Peyer's patch (tissue), 4 donors: ENCODE measurements at regions not wholly inside any gene's neighbourhood (a gene's known extent, or its start where the extent isn't known, plus 50 kb on each side); places are given as distances from the start of the nearest gene placed in this dataset.

Source experiments
- DNase-seq, 3 donors: peaks; one replicate each; pipeline ENCODE4 v3.0.0-alpha.2; 2017 to 2019
- H3K27ac ChIP-seq, 4 donors: fragments of 200-600 bp; sonication (generic); one replicate each; pipeline ENCODE4 v1.5.1; 2016 to 2019
- H3K27me3 ChIP-seq, 2 donors: fragments of 200-600 bp; sonication (generic); one replicate each; pipeline ENCODE4 v1.5.1; 2019
- H3K36me3 ChIP-seq, 3 donors: fragments of 200-600 bp; sonication (generic); one replicate each; pipeline ENCODE4 v1.5.1; 2016 to 2019
- H3K4me1 ChIP-seq, 4 donors: fragments of 200-600 bp; sonication (generic); one replicate each; pipeline ENCODE4 v1.5.1; 2016 to 2019
- H3K4me3 ChIP-seq, 4 donors: fragments of 200-600 bp; sonication (generic); 1 replicate in 3 of 4; 2 replicates in 1 of 4; pipeline ENCODE4 v1.5.1; 2016 to 2019; ENCODE audit warnings: mild to moderate bottlenecking in 1 of 4
- H3K9me3 ChIP-seq, 4 donors: fragments of 200-600 bp; sonication (generic); one replicate each; pipeline ENCODE4 v1.5.1; 2016 to 2019; ENCODE audit warnings: mild to moderate bottlenecking in 1 of 4
- CTCF ChIP-seq, 6 experiments: fragments of 450-650 bp in 4 of 6; fragments of 200-600 bp in 2 of 6; sonication (generic) in 1 of 6; IDR thresholded peaks; one replicate each; pipeline ENCODE4 v1.5.1; 2017 to 2019; ENCODE audit warnings: antibody characterized with exemption in 6 of 6, mild to moderate bottlenecking in 3 of 6, moderate library complexity in 1 of 6
- POLR2A ChIP-seq, 2 donors: fragments of 450-650 bp; IDR thresholded peaks; one replicate each; pipeline ENCODE4 v1.5.1; 2017; ENCODE audit warnings: antibody characterized with exemption in 2 of 2, mild to moderate bottlenecking in 2 of 2, moderate library complexity in 2 of 2

DNA sequence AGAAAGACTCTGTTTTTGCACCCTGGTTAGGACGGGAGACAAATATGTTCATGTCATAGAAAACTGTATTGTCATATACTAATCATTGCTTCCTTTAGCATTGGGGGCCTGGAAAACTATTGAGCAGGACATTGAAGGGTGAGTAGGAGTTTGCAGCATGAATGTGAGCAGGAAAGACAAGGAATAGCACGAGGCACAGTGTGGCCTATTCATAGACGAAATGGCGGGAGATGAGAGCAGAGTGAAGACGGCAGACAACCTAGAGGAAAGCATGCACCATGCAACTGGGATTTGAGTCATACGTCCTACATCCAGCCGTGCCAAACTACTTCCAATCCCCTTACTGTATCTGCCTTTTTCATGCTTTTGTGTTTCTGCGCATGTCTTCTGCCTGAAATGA, 508.1 kb downstream of the NTRK3 start:
- Histone ChIP-seq H3K27ac (no peak overlapping the region), H3K36me3 (no peaks in the 10 kb centered on the region), H3K27me3 (no peaks in the 10 kb centered on the region), H3K4me3 (no peak overlapping the region), H3K4me1 (peaks cover 0 to 10% (median 0%) of the 10 kb centered on the region in 4 donors), H3K9me3 (no peaks in the 10 kb centered on the region)
- DNase-seq, result no peak
- no peak for TF ChIP-seq CTCF (IDR thresholded peaks at IDR 0.05)
- TF ChIP-seq POLR2A (IDR thresholded peaks at IDR 0.05), result no peak

DNA sequence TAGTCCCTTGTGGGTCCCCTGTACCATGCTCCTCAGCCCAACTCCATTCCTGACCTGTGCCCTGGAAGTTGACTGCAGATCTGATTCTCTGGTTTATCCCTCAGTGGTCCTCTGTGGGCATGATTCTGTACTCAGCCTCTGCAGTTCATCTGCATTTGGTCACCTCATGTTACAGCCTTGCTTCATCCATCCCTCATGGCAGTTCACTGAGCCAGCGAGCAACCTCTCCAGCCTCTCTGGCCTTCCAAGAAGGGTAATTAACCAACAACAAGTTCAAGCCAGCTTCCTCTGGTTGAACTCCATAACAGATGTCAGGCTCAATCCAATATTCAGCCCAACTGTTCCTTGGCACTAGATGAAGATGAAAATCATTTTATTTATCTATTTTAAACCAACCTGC, 509.5 kb downstream of the NTRK3 start:
- H3K27ac ChIP-seq, result no peak overlapping the region
- H3K4me1 ChIP-seq, result peaks cover 0 to under 1% (median 0%) of the 10 kb centered on the region in 4 donors
- no peak overlapping the region for H3K4me3 ChIP-seq
- no peaks in the 10 kb centered on the region for H3K9me3 ChIP-seq
- H3K36me3 ChIP-seq, result no peaks in the 10 kb centered on the region
- H3K27me3 ChIP-seq, result no peaks in the 10 kb centered on the region
- DNase-seq, result no peak
- TF ChIP-seq CTCF (IDR thresholded peaks at IDR 0.05) (no peak), POLR2A (IDR thresholded peaks at IDR 0.05) (no peak)

GRCh38 chr15:87746333-87746732, 510.2 kb downstream of the NTRK3 start:
- TF ChIP-seq CTCF (IDR thresholded peaks at IDR 0.05) (no peak), POLR2A (IDR thresholded peaks at IDR 0.05) (no peak)
- no peak for DNase-seq

DNA sequence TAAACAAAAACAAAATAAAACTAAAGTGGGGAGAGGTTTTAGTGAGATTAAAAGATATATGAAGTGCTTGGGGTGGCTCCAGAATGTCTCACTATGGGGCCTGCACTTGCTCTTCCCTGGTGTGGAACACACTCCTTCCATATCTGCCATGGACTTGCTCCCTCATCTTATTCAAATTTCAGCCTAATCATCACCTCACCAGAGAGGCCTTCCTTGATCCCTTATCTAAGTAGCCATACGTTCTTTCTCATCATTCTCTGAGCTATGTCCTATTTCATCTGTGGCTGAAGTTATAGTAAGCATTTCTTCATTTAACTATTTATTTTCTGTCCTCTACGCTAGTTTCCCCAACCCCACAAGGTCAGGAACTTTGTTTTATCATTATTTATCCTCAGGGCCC, 511.7 kb downstream of the NTRK3 start:
- Histone ChIP-seq H3K36me3 (no peaks in the 10 kb centered on the region), H3K27ac (no peak overlapping the region), H3K9me3 (no peaks in the 10 kb centered on the region), H3K4me3 (no peak overlapping the region), H3K4me1 (no peaks in the 10 kb centered on the region), H3K27me3 (no peaks in the 10 kb centered on the region)
- no peak for DNase-seq
- no peak for TF ChIP-seq POLR2A (IDR thresholded peaks at IDR 0.05)
- no peak for TF ChIP-seq CTCF (IDR thresholded peaks at IDR 0.05)

More at GRCh38 chr15:87746333-87746732, 510.2 kb downstream of the NTRK3 start:
- H3K27me3 ChIP-seq, result no peaks in the 10 kb centered on the region
- no peaks in the 10 kb centered on the region for H3K9me3 ChIP-seq
- H3K36me3 ChIP-seq, result no peaks in the 10 kb centered on the region
- no peak overlapping the region for H3K4me3 ChIP-seq
- no peaks in the 10 kb centered on the region for H3K4me1 ChIP-seq
- H3K27ac ChIP-seq, result no peak overlapping the region

DNA sequence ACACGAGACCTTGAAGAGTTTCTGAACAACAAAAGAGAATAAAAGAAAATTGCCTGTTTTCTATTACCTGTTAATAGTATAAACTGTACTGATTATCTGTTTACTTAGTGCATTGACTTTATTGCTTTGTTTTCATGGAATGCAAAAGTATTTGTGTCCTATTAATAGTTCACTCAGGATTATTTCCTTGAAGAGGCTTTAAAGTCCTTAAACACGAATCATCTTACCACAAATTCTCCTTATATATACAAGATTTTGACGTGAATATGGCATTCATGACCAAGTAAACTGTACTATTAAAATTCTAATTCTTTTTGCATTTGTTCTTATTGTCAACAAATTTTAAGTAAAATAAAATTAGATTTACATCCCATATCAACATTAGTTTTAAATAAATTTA, 513.0 kb downstream of the NTRK3 start:
- Histone ChIP-seq H3K36me3 (no peaks in the 10 kb centered on the region), H3K27ac (no peak overlapping the region), H3K27me3 (no peaks in the 10 kb centered on the region), H3K4me1 (no peaks in the 10 kb centered on the region), H3K9me3 (no peaks in the 10 kb centered on the region), H3K4me3 (no peak overlapping the region)
- DNase-seq, result no peak
- TF ChIP-seq POLR2A (IDR thresholded peaks at IDR 0.05) (no peak), CTCF (IDR thresholded peaks at IDR 0.05) (no peak)

- Histone ChIP-seq H3K4me1 (no peaks in the 10 kb centered on the region), H3K27ac (no peak overlapping the region), H3K36me3 (no peaks in the 10 kb centered on the region), H3K4me3 (no peak overlapping the region), H3K27me3 (no peaks in the 10 kb centered on the region), H3K9me3 (no peaks in the 10 kb centered on the region)
- no peak for TF ChIP-seq CTCF (IDR thresholded peaks at IDR 0.05)
- TF ChIP-seq POLR2A (IDR thresholded peaks at IDR 0.05), result no peak
- no peak for DNase-seq
Observed at GRCh38 chr15:87741350-87741749, 515.2 kb downstream of the NTRK3 start.
